Dermis microvascular lymphatic vessel endothelial cell (primary cell): ENCODE measurements at regions not wholly inside any gene's neighbourhood (a gene's known extent, or its start where the extent isn't known, plus 50 kb on each side); places are given as distances from the start of the nearest gene placed in this dataset.
A peak's percentile ranks its signal among the peaks of the same experiment; 100 is the strongest.

Source experiments
- DNase-seq, 2 donors: peaks; one replicate each; pipeline versions ENCODE4 v3.0.0 to v3.0.0-alpha.2; 2010; ENCODE audit warnings: low read depth in 2 of 2

- DNase-seq: no peak
Observed at GRCh38 chr13:97780486-97780885, 173.0 kb upstream of the IPO5 start.

- no peak for DNase-seq
Observed at GRCh38 chr13:97781891-97782305, 171.6 kb upstream of the IPO5 start.

GRCh38 chr13:97786510-97786909, 167.0 kb upstream of the IPO5 start:
- no peak for DNase-seq

GRCh38 chr13:97797553-97797952, 155.9 kb upstream of the IPO5 start:
- DNase-seq: no peak

GRCh38 chr13:97798171-97798821, 155.2 kb upstream of the IPO5 start:
- no peak for DNase-seq

- no peak for DNase-seq
Observed at GRCh38 chr13:97798836-97799235, 154.6 kb upstream of the IPO5 start.

GRCh38 chr13:97802213-97802612, 151.3 kb upstream of the IPO5 start:
- DNase-seq: no peak

GRCh38 chr13:97809576-97809975, 143.9 kb upstream of the IPO5 start:
- DNase-seq: no peak

GRCh38 chr13:97810152-97810551, 143.3 kb upstream of the IPO5 start:
- DNase-seq: peak in 1 of 2 donors; percentile 11

- no peak for DNase-seq
Observed at GRCh38 chr13:97822377-97822776, 131.1 kb upstream of the IPO5 start.

GRCh38 chr13:97826421-97827012, 127.0 kb upstream of the IPO5 start:
- DNase-seq: no peak

- no peak for DNase-seq
Observed at GRCh38 chr13:97834250-97834649, 119.2 kb upstream of the IPO5 start.

GRCh38 chr13:97843189-97843588, 110.3 kb upstream of the IPO5 start:
- DNase-seq: no peak

- no peak for DNase-seq
Observed at GRCh38 chr13:97844151-97844550, 109.3 kb upstream of the IPO5 start.

- DNase-seq: peak in 1 of 2 donors; percentile 80
Observed at GRCh38 chr13:97848886-97849285, 104.6 kb upstream of the IPO5 start.

GRCh38 chr13:97849305-97849704, 104.2 kb upstream of the IPO5 start:
- DNase-seq: peak in 1 of 2 donors; percentile 52

- DNase-seq: no peak
Observed at GRCh38 chr13:97851269-97851668, 102.2 kb upstream of the IPO5 start.

- DNase-seq: no peak
Observed at GRCh38 chr13:97852181-97852874, 101.1 kb upstream of the IPO5 start.

- DNase-seq: no peak
Observed at GRCh38 chr13:97853550-97853949, 99.9 kb upstream of the IPO5 start.

- DNase-seq: peak; percentile 51 to 70
Observed at GRCh38 chr13:97855570-97856303, 97.7 kb upstream of the IPO5 start.

- no peak for DNase-seq
Observed at GRCh38 chr13:97856304-97856675, 97.2 kb upstream of the IPO5 start.

GRCh38 chr13:97858161-97858560, 95.3 kb upstream of the IPO5 start:
- no peak for DNase-seq
